Smooth muscle cell (in vitro differentiated cells): ENCODE measurements at regions not wholly inside any gene's neighbourhood (a gene's known extent, or its start where the extent isn't known, plus 50 kb on each side); places are given as distances from the start of the nearest gene placed in this dataset.
A peak's percentile ranks its signal among the peaks of the same experiment; 100 is the strongest.

Experiments used
- DNase-seq: peaks from one replicate; lab custom pipeline; 2025; ENCODE audit not compliant: unreplicated experiment; lab: John Stamatoyannopoulos, UW
- H2AFZ ChIP-seq: fragments of 200-600 bp; sonication (generic); 2 replicates; pipeline ENCODE4 v1.6.0; 2016; ENCODE audit warnings: antibody characterized with exemption, low read depth, mild to moderate bottlenecking
- H3F3A ChIP-seq: fragments of 200-600 bp; sonication (generic); 2 replicates; pipeline ENCODE4 v1.6.0; 2017; ENCODE audit warnings: antibody characterized with exemption, low read depth
- H3K27ac ChIP-seq: fragments of 200-600 bp; sonication (generic); 2 replicates; pipeline ENCODE4 v1.5.1; 2016; ENCODE audit warnings: low read depth, mild to moderate bottlenecking
- H3K27me3 ChIP-seq: fragments of 200-600 bp; sonication (generic); 2 replicates; pipeline ENCODE4 v1.6.1; 2016; ENCODE audit warnings: low read depth, mild to moderate bottlenecking
- H3K36me3 ChIP-seq: fragments of 200-600 bp; sonication (generic); 2 replicates; pipeline ENCODE4 v1.5.1; 2016; ENCODE audit warnings: low read depth
- H3K4me1 ChIP-seq: fragments of 200-600 bp; sonication (generic); 2 replicates; pipeline ENCODE4 v1.5.1; 2016; ENCODE audit warnings: low read depth
- H3K4me2 ChIP-seq: fragments of 200-600 bp; sonication (generic); 2 replicates; pipeline ENCODE4 v1.6.0; 2016; ENCODE audit warnings: mild to moderate bottlenecking
- H3K4me3 ChIP-seq: fragments of 200-600 bp; sonication (generic); 2 replicates; pipeline ENCODE4 v1.5.1; 2016; ENCODE audit warnings: mild to moderate bottlenecking
- H3K79me2 ChIP-seq: fragments of 200-600 bp; sonication (generic); 2 replicates; pipeline ENCODE4 v1.6.0; 2016; ENCODE audit warnings: low read depth, mild to moderate bottlenecking
- H3K9ac ChIP-seq: fragments of 200-600 bp; sonication (generic); 2 replicates; pipeline ENCODE4 v1.6.0; 2016; ENCODE audit warnings: low read depth
- H3K9me3 ChIP-seq: fragments of 200-600 bp; sonication (generic); replicated peaks from 2 replicates; pipeline ENCODE4 v1.5.1; 2016; ENCODE audit warnings: low read depth
- H4K20me1 ChIP-seq: fragments of 200-600 bp; sonication (generic); 2 replicates; pipeline ENCODE4 v1.6.0; 2016; ENCODE audit warnings: low read depth
- WGBS: methylation state at CpG from one replicate; pipeline ENCODE4 v1.1.7; 2016; ENCODE audit warnings: low lambda C conversion rate; 5-methylcytosine and 5-hydroxymethylcytosine counted together
- TF ChIP-seq, protein P1 (sequence below): fragments of 200-600 bp; sonication (generic); IDR thresholded peaks from 2 replicates; pipeline ENCODE4 v1.5.1; 2017; ENCODE audit warnings: borderline replicate concordance, mild to moderate bottlenecking, antibody characterized with exemption; ENCODE audit not compliant: insufficient read depth, poor library complexity, severe bottlenecking

GRCh38 chr4:112069110-112069509 lies 76.1 kb upstream of the FAM241A start:
- Histone ChIP-seq H2AFZ (no peak overlapping the region), H3K27me3 (no peaks in the 10 kb centered on the region), H3K4me3 (no peak overlapping the region), H3F3A (no peaks in the 10 kb centered on the region), H3K9me3 (no peaks in the 10 kb centered on the region), H4K20me1 (no peaks in the 10 kb centered on the region), H3K36me3 (no peaks in the 10 kb centered on the region), H3K79me2 (no peaks in the 10 kb centered on the region), H3K4me2 (no peak overlapping the region), H3K9ac (no peak overlapping the region), H3K4me1 (no peaks in the 10 kb centered on the region), H3K27ac (no peak overlapping the region)
- no peak for DNase-seq
- 93% methylated on average over 2 of the region's 2 CpGs for WGBS
- TF ChIP-seq, protein P1, sequence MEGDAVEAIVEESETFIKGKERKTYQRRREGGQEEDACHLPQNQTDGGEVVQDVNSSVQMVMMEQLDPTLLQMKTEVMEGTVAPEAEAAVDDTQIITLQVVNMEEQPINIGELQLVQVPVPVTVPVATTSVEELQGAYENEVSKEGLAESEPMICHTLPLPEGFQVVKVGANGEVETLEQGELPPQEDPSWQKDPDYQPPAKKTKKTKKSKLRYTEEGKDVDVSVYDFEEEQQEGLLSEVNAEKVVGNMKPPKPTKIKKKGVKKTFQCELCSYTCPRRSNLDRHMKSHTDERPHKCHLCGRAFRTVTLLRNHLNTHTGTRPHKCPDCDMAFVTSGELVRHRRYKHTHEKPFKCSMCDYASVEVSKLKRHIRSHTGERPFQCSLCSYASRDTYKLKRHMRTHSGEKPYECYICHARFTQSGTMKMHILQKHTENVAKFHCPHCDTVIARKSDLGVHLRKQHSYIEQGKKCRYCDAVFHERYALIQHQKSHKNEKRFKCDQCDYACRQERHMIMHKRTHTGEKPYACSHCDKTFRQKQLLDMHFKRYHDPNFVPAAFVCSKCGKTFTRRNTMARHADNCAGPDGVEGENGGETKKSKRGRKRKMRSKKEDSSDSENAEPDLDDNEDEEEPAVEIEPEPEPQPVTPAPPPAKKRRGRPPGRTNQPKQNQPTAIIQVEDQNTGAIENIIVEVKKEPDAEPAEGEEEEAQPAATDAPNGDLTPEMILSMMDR, result no peak

DNA sequence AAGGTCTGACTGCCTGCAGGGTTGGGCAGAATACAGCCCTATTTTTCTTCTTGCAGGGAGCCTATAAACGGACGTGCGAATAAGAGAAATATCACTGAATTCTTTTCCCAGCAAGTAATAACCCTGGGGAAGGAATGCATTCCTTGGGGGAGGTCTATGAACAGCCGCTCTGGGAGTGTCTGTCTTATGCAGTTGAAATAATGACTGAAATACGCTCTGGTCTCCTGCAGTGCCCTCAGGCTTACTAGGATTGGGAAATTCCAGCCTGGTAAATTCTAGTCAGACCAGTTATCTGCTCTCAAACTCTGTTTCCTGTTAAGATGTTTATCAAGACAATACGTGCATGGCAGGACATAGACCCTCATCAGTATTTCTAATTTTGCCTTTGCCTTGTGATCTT lies 72.1 kb upstream of the FAM241A start:
- H2AFZ ChIP-seq, result no peak overlapping the region
- H3K9me3 ChIP-seq, result no peaks in the 10 kb centered on the region
- H3K4me1 ChIP-seq, result no peaks in the 10 kb centered on the region
- no peaks in the 10 kb centered on the region for H3K79me2 ChIP-seq
- TF ChIP-seq, protein P1, result no peak
- H3K36me3 ChIP-seq, result no peaks in the 10 kb centered on the region
- no peaks in the 10 kb centered on the region for H3K27me3 ChIP-seq
- H3K27ac ChIP-seq, result no peak overlapping the region
- H4K20me1 ChIP-seq, result no peaks in the 10 kb centered on the region
- no peak for DNase-seq
- WGBS, result 81% methylated on average over 6 of the region's 6 CpGs
- no peak overlapping the region for H3K4me3 ChIP-seq
- no peak overlapping the region for H3K9ac ChIP-seq
- H3K4me2 ChIP-seq, result no peak overlapping the region
- H3F3A ChIP-seq, result no peaks in the 10 kb centered on the region

DNA sequence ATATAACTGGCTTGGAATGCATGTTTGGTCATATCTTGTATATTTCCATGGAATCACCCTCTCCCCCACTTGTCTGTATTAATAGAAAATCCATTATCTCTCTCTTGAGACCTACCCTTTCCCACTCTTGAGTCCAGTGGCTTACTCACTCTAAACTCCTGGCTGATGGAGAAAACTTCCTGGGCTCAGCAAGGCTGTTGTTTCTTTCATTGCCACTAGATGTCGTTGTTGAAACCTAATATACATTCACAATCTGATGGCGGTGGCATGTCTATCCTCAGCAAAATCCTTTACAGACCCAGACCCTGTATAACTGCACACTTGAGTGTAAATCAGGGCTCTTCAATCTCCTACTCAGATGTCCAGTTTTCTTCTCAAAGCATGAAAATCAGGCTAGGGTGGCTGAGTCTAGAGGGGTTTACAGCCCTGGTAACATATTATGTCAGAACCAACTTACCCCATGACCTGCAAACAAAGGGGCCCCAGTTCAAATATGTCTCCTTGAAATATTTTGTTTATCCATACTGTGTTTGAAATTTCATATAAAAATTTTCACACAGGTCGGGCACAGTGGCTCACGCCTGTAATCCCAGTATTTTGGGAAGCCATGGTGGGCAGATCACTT lies 70.0 kb upstream of the FAM241A start:
- no peak overlapping the region for H3K4me2 ChIP-seq
- no peak for DNase-seq
- no peaks in the 10 kb centered on the region for H3F3A ChIP-seq
- no peak overlapping the region for H3K27ac ChIP-seq
- TF ChIP-seq, protein P1, result peak; percentile 66
- no peaks in the 10 kb centered on the region for H3K4me1 ChIP-seq
- no peak overlapping the region for H3K4me3 ChIP-seq
- WGBS, result 54% methylated on average over 4 of the region's 4 CpGs
- H3K27me3 ChIP-seq, result no peaks in the 10 kb centered on the region
- no peaks in the 10 kb centered on the region for H4K20me1 ChIP-seq
- H3K9ac ChIP-seq, result no peak overlapping the region
- H3K9me3 ChIP-seq, result no peaks in the 10 kb centered on the region
- no peaks in the 10 kb centered on the region for H3K36me3 ChIP-seq
- H3K79me2 ChIP-seq, result no peaks in the 10 kb centered on the region
- no peak overlapping the region for H2AFZ ChIP-seq

DNA sequence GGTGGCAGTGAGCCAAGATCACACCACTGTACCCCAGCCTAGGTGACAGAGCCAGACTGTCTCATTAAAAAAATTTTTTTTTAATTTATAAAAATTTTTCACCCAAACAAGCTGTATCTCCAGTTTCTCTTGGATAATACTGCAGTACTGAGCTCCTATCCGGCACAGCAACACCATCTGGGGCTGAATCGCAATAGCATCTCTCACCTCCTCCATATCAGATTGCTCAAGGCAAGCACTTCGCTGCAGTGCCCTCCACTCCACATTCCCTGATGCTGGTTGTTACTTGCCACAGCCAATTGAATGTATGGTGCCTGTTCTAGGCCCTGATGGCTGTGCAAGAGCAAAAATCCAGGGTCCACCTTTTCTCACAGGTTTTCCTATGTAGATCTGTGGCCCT lies 69.3 kb upstream of the FAM241A start:
- Histone ChIP-seq H2AFZ (no peak overlapping the region), H3K79me2 (no peaks in the 10 kb centered on the region), H3F3A (no peaks in the 10 kb centered on the region), H3K4me3 (no peak overlapping the region), H3K4me1 (peaks cover 4% of the 10 kb centered on the region), H3K4me2 (no peak overlapping the region), H3K9me3 (no peaks in the 10 kb centered on the region), H3K27me3 (no peaks in the 10 kb centered on the region), H3K9ac (no peak overlapping the region), H4K20me1 (no peaks in the 10 kb centered on the region), H3K27ac (no peak overlapping the region), H3K36me3 (no peaks in the 10 kb centered on the region)
- TF ChIP-seq, protein P1, result no peak
- no peak for DNase-seq
- 91% methylated on average over 3 of the region's 3 CpGs for WGBS
